ENCODE measurements at regions not wholly inside any gene's neighbourhood (a gene's known extent, or its start where the extent isn't known, plus 50 kb on each side); places are given as distances from the start of the nearest gene placed in this dataset.

GRCh38 chr3:24047513-24047912 lies 102.4 kb downstream of the NR1D2 start (continued):
- TF ChIP-seq ZBTB33 (IDR thresholded peaks at IDR 0.05) (no peak), RXRA (IDR thresholded peaks at IDR 0.05) (no peak), FOXA1 (IDR thresholded peaks at IDR 0.05) (no peak), ATF3 (IDR thresholded peaks at IDR 0.05) (no peak), HNF4A (conservative IDR thresholded peaks at IDR 0.05) (no peak), NR2F2 (IDR thresholded peaks at IDR 0.05) (no peak), TAF1 (conservative IDR thresholded peaks at IDR 0.05) (no peak)

GRCh38 chr3:24048843-24049242 lies 103.8 kb downstream of the NR1D2 start:
- Histone ChIP-seq H3K27me3 (ENCODE audit: control insufficient read depth in 4 of 4, insufficient read depth in 4 of 4, low read length in 3 of 4) (no peaks in the 10 kb centered on the region), H3K36me3 (ENCODE audit: control insufficient read depth in 4 of 4, insufficient read depth in 3 of 4, low read depth in 1 of 4, low read length in 3 of 4) (no peaks in the 10 kb centered on the region), H3K9ac (ENCODE audit: low read depth in 1 of 2, low read length in 2 of 2) (no peak overlapping the region), H3K4me1 (ENCODE audit: control insufficient read depth in 4 of 4, insufficient read depth in 4 of 4, low read length in 3 of 4) (no peaks in the 10 kb centered on the region), H3K9me3 (ENCODE audit: control insufficient read depth in 4 of 4, low read length in 3 of 4) (no peaks in the 10 kb centered on the region), H3K4me3 (ENCODE audit: low read depth in 1 of 3, low read length in 3 of 3) (no peak overlapping the region), H3K27ac (ENCODE audit: low read depth in 1 of 2, low read length in 2 of 2) (no peak overlapping the region)
- TF ChIP-seq RXRA (IDR thresholded peaks at IDR 0.05) (no peak), TAF1 (conservative IDR thresholded peaks at IDR 0.05) (no peak), RAD21 (IDR thresholded peaks at IDR 0.05) (no peak), ZBTB33 (IDR thresholded peaks at IDR 0.05) (no peak), SP1 (IDR thresholded peaks at IDR 0.05) (no peak), REST (IDR thresholded peaks at IDR 0.05) (no peak), MAX (IDR thresholded peaks at IDR 0.05) (no peak), JUND (IDR thresholded peaks at IDR 0.05) (no peak), ATF3 (IDR thresholded peaks at IDR 0.05) (no peak), GABPA (IDR thresholded peaks at IDR 0.05 in 1 of 2, conservative IDR thresholded peaks at IDR 0.05 in 1 of 2) (no peak), NR2F2 (IDR thresholded peaks at IDR 0.05) (no peak), HNF4G (IDR thresholded peaks at IDR 0.05) (no peak), HNF4A (conservative IDR thresholded peaks at IDR 0.05) (no peak)
- DNase-seq (ENCODE audit: low spot score) = no peak
- WGBS = 84% methylated on average over 1 of the region's 1 CpG
